ENCODE measurements at regions not wholly inside any gene's neighbourhood (a gene's known extent, or its start where the extent isn't known, plus 50 kb on each side); places are given as distances from the start of the nearest gene placed in this dataset.

DNA sequence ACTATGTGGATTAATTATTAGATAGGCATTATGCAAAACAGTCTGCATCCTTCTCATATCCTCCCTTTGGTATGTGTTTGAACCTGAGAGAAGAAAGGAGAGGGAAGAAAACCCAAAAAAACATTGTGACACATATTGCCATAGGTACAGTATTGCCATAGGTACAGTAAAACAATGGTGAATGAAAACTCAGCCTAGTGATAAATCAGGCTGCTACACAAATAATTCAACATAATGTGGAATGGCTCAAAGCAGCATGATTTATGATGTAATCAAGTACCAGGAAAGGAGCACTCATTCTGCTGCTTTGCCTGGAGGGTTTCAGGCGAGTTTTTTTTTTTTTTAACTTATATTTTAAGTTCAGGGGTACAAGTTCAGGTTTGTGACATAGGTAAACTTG lies 213.9 kb upstream of the LYPLAL1 start:
- TF ChIP-seq CTCF (IDR thresholded peaks at IDR 0.05 in 8 of 11, conservative IDR thresholded peaks at IDR 0.05 in 3 of 11) = no peak
- TF ChIP-seq POLR2A (IDR thresholded peaks at IDR 0.05) = no peak
